MM.1S (cell line): ENCODE measurements at regions not wholly inside any gene's neighbourhood (a gene's known extent, or its start where the extent isn't known, plus 50 kb on each side); places are given as distances from the start of the nearest gene placed in this dataset.

Experiments
- DNase-seq: peaks from one replicate; pipeline ENCODE4 v3.0.0-alpha.2; 2015
- H2AFZ ChIP-seq: fragments of 300-600 bp; sonication (generic); 2 replicates; pipeline ENCODE4 v1.6.0; 2016; ENCODE audit warnings: antibody characterized with exemption, low read length
- H3F3A ChIP-seq: fragments of 300-600 bp; sonication (generic); 2 replicates; pipeline ENCODE4 v1.6.1; 2016; ENCODE audit warnings: mild to moderate bottlenecking, antibody characterized with exemption, low read length, moderate library complexity, mixed read lengths; ENCODE audit not compliant: insufficient read depth
- H3K27ac ChIP-seq: fragments of 300-600 bp; sonication (generic); 2 replicates; pipeline ENCODE4 v1.5.1; 2016; ENCODE audit warnings: mild to moderate bottlenecking, low read length
- H3K27me3 ChIP-seq: fragments of 300-600 bp; sonication (generic); replicated peaks from 2 replicates; pipeline ENCODE4 v1.6.0; 2016; ENCODE audit warnings: low read length; ENCODE audit not compliant: insufficient read depth
- H3K36me3 ChIP-seq: fragments of 300-600 bp; sonication (generic); replicated peaks from 2 replicates; pipeline ENCODE4 v1.6.1; 2016; ENCODE audit warnings: mild to moderate bottlenecking, low read length, mixed read lengths; ENCODE audit not compliant: insufficient read depth
- H3K4me1 ChIP-seq: fragments of 300-600 bp; sonication (generic); 2 replicates; pipeline ENCODE4 v1.6.1; 2016; ENCODE audit warnings: low read length, mixed read lengths
- H3K4me2 ChIP-seq: fragments of 300-600 bp; sonication (generic); 2 replicates; pipeline ENCODE4 v1.6.0; 2016; ENCODE audit warnings: low read depth, low read length
- H3K4me3 ChIP-seq: fragments of 300-600 bp; sonication (generic); 2 replicates; pipeline ENCODE4 v1.5.1; 2016; ENCODE audit warnings: low read length, mixed read lengths
- H3K79me2 ChIP-seq: fragments of 300-600 bp; sonication (generic); 2 replicates; pipeline ENCODE4 v1.6.1; 2016; ENCODE audit warnings: mixed run types, low read length, mixed read lengths
- H3K9ac ChIP-seq: fragments of 300-600 bp; sonication (generic); 2 replicates; pipeline ENCODE4 v1.6.1; 2016; ENCODE audit warnings: low read length, mixed read lengths
- H3K9me2 ChIP-seq: fragments of 300-600 bp; sonication (generic); replicated peaks from 2 replicates; pipeline ENCODE4 v1.6.1; 2016; ENCODE audit warnings: mild to moderate bottlenecking, low read length, mixed read lengths; ENCODE audit not compliant: insufficient read depth
- H3K9me3 ChIP-seq: fragments of 300-600 bp; sonication (generic); replicated peaks from 2 replicates; pipeline ENCODE4 v1.6.1; 2016; ENCODE audit warnings: mild to moderate bottlenecking, low read length, mixed read lengths; ENCODE audit not compliant: insufficient read depth
- H4K20me1 ChIP-seq: fragments of 300-600 bp; sonication (generic); 2 replicates; pipeline ENCODE4 v1.6.1; 2016; ENCODE audit warnings: mild to moderate bottlenecking, low read length, moderate library complexity, mixed read lengths; ENCODE audit not compliant: insufficient read depth
- CTCF ChIP-seq: fragments of 300-600 bp; sonication (generic); IDR thresholded peaks from 2 replicates; pipeline ENCODE4 v1.5.1; 2016; ENCODE audit warnings: antibody characterized with exemption, low read length, mixed read lengths
- EZH2 ChIP-seq: fragments of 300-600 bp; sonication (generic); optimal IDR thresholded peaks from 2 replicates; pipeline ENCODE3; 2017; ENCODE audit warnings: low read depth, mild to moderate bottlenecking, antibody characterized with exemption, low read length, mixed read lengths
- EZH2phosphoT487 ChIP-seq: fragments of 300-600 bp; sonication (generic); IDR thresholded peaks from 2 replicates; pipeline ENCODE4 v1.6.1; 2018; ENCODE audit warnings: antibody characterized with exemption, low read length

DNA sequence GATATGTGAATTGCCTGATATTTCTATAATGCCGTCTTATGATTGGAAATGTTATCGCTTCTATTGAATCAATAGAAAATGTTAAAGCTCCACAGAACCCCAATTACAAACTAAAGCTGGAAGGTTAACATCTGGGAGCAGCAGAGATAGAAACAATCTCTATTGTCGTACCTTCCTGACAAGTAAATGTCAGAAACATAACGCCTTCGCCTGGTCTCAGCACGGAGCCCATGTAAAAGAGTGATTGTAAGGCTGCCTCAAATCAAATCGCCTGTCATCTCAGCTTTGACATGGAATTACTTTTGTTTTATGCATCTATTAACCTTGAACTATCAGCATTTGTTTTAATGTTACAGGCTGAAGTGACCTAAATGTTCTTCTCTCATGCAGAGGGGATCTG, 885.9 kb upstream of the PIK3C3 start:
- Histone ChIP-seq H2AFZ (no peak overlapping the region), H3K9me2 (no peaks in the 10 kb centered on the region)

DNA sequence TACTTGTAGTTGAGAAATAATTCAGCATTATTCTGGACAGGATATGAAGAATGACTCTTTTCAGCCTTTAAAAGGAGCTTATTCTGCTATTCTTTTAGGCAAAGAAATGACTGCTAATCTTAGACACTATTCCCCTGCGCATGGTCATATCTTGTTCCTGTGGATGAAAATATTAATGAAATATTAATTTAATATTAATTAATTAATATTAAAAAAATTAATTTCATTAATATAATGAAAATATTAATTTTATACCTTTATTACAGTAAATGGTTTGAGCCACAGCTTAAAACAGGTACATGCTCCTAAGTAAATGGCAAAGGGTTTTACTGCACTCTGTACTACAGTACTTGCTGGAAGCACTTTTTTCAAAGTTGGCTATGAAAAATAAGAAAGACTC, 890.1 kb upstream of the PIK3C3 start:
- H4K20me1 ChIP-seq, result no peaks in the 10 kb centered on the region
- H3K4me3 ChIP-seq, result no peak overlapping the region
- H3K36me3 ChIP-seq, result no peaks in the 10 kb centered on the region
- TF ChIP-seq EZH2phosphoT487 (no peak), CTCF (no peak), EZH2 (no peak)
- H3K27ac ChIP-seq, result no peak overlapping the region
- no peaks in the 10 kb centered on the region for H3K4me1 ChIP-seq
- no peak overlapping the region for H3K4me2 ChIP-seq
- H2AFZ ChIP-seq, result no peak overlapping the region
- no peaks in the 10 kb centered on the region for H3K27me3 ChIP-seq
- no peak overlapping the region for H3K9ac ChIP-seq
- DNase-seq, result no peak
- no peaks in the 10 kb centered on the region for H3K9me2 ChIP-seq
- H3K79me2 ChIP-seq, result no peaks in the 10 kb centered on the region
- no peaks in the 10 kb centered on the region for H3F3A ChIP-seq
- no peaks in the 10 kb centered on the region for H3K9me3 ChIP-seq

More for the DNA sequence above, 885.9 kb upstream of the PIK3C3 start:
- no peak overlapping the region for H3K4me2 ChIP-seq
- no peak overlapping the region for H3K9ac ChIP-seq
- no peak for DNase-seq
- no peak overlapping the region for H3K27ac ChIP-seq
- H3K79me2 ChIP-seq, result no peaks in the 10 kb centered on the region
- H3F3A ChIP-seq, result no peaks in the 10 kb centered on the region
- no peak overlapping the region for H3K4me3 ChIP-seq
- no peaks in the 10 kb centered on the region for H3K36me3 ChIP-seq
- H3K4me1 ChIP-seq, result no peaks in the 10 kb centered on the region
- no peaks in the 10 kb centered on the region for H3K27me3 ChIP-seq
- H4K20me1 ChIP-seq, result no peaks in the 10 kb centered on the region
- no peaks in the 10 kb centered on the region for H3K9me3 ChIP-seq
- TF ChIP-seq EZH2phosphoT487 (no peak), EZH2 (no peak), CTCF (no peak)

GRCh38 chr18:41060967-41061366, 894.1 kb upstream of the PIK3C3 start:
- TF ChIP-seq EZH2phosphoT487 (no peak), EZH2 (no peak), CTCF (no peak)
- no peaks in the 10 kb centered on the region for H3K9me2 ChIP-seq
- H3F3A ChIP-seq, result no peaks in the 10 kb centered on the region
- H3K79me2 ChIP-seq, result no peaks in the 10 kb centered on the region
- H3K4me1 ChIP-seq, result no peaks in the 10 kb centered on the region
- no peak overlapping the region for H3K27ac ChIP-seq
- H3K27me3 ChIP-seq, result no peaks in the 10 kb centered on the region
- no peak overlapping the region for H3K4me2 ChIP-seq
- no peak overlapping the region for H2AFZ ChIP-seq
- DNase-seq, result no peak
- no peaks in the 10 kb centered on the region for H4K20me1 ChIP-seq
- no peaks in the 10 kb centered on the region for H3K9me3 ChIP-seq
- H3K9ac ChIP-seq, result no peak overlapping the region
- H3K36me3 ChIP-seq, result no peaks in the 10 kb centered on the region
- H3K4me3 ChIP-seq, result no peak overlapping the region
